Colonic mucosa (tissue), 4 donors: ENCODE measurements at regions not wholly inside any gene's neighbourhood (a gene's known extent, or its start where the extent isn't known, plus 50 kb on each side); places are given as distances from the start of the nearest gene placed in this dataset.

ENCODE experiments used
- DNase-seq: peaks from one replicate; pipeline ENCODE4 v3.0.0-alpha.2; 2020
- H3K27ac ChIP-seq: fragments of 200-600 bp; one replicate; pipeline ENCODE4 v1.8.0; 2021
- H3K27me3 ChIP-seq: fragments of 200-600 bp; one replicate; pipeline ENCODE4 v1.8.0; 2021
- H3K36me3 ChIP-seq: fragments of 200-600 bp; one replicate; pipeline ENCODE4 v1.8.0; 2021
- H3K4me1 ChIP-seq: fragments of 200-600 bp; one replicate; pipeline ENCODE4 v1.8.0; 2021; ENCODE audit warnings: mild to moderate bottlenecking
- H3K4me3 ChIP-seq: fragments of 200-600 bp; one replicate; pipeline ENCODE4 v1.8.0; 2021
- H3K9ac ChIP-seq, 2 donors: one replicate each; pipeline ENCODE4 v1.7.0; 2013; ENCODE audit warnings: control low read depth in 2 of 2, low read depth in 2 of 2, low read length in 2 of 2
- H3K9me3 ChIP-seq: fragments of 200-600 bp; one replicate; pipeline ENCODE4 v1.8.0; 2021
- intact Hi-C: fragments of 100-400 bp; cut with DNase I; formaldehyde crosslinking; loops from one replicate; pipeline ENCODE4 v1.14.1; 2022
- TF ChIP-seq, protein P1 (sequence below): fragments of 200-600 bp; IDR thresholded peaks from one replicate; pipeline ENCODE4 v1.8.0; 2022; ENCODE audit warnings: antibody characterized with exemption, mild to moderate bottlenecking
- donor health status: healthy.
- donor health status: DM: no; HTN: no; CAD: no.
- donor health status: DM: no; HTN: no; CAD: no.

DNA sequence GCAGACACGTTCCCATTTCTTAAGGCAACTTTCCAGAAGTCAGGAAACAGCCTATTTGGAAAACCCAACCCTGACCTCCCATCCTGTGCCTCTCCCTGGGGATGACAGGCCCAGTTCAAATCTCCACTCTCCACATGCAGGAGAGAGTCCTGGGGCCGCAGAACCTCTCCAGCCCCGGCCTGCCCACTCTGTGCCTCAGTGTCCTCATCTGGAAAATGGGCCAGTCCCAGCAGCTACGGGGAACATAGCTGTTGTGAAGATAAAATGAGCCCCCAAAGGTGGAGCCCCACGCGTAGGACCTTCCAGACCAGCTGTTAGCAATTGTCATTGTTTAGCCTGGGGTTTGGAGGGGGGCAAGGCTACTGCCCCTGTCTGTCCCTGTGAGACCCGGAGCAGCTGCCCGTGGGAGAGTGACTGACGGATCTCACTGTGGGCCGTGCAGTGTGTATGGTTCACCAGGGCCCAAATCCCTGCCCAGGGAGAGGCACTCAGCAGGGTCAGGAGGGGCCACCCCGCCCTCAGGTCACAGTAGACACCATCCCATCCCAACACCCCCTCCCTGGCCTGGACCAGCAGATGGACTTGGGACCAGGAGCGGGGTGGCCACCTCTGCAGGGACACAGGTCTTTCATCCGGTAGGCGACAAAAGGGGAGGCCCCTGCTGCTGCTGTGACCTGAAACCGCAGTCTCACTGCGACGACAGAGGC lies 145.9 kb downstream of the CTTN start:
- no peak overlapping the region for H3K27ac ChIP-seq
- H3K9me3 ChIP-seq, result no peaks in the 10 kb centered on the region
- TF ChIP-seq, protein P1, sequence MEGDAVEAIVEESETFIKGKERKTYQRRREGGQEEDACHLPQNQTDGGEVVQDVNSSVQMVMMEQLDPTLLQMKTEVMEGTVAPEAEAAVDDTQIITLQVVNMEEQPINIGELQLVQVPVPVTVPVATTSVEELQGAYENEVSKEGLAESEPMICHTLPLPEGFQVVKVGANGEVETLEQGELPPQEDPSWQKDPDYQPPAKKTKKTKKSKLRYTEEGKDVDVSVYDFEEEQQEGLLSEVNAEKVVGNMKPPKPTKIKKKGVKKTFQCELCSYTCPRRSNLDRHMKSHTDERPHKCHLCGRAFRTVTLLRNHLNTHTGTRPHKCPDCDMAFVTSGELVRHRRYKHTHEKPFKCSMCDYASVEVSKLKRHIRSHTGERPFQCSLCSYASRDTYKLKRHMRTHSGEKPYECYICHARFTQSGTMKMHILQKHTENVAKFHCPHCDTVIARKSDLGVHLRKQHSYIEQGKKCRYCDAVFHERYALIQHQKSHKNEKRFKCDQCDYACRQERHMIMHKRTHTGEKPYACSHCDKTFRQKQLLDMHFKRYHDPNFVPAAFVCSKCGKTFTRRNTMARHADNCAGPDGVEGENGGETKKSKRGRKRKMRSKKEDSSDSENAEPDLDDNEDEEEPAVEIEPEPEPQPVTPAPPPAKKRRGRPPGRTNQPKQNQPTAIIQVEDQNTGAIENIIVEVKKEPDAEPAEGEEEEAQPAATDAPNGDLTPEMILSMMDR, result no peak
- intact Hi-C loops, result no loop called here
- H3K4me1 ChIP-seq, result no peaks in the 10 kb centered on the region
- H3K36me3 ChIP-seq, result no peaks in the 10 kb centered on the region
- DNase-seq, result no peak
- H3K27me3 ChIP-seq, result no peaks in the 10 kb centered on the region
- H3K4me3 ChIP-seq, result no peak overlapping the region
- H3K9ac ChIP-seq, result no peak overlapping the region

DNA sequence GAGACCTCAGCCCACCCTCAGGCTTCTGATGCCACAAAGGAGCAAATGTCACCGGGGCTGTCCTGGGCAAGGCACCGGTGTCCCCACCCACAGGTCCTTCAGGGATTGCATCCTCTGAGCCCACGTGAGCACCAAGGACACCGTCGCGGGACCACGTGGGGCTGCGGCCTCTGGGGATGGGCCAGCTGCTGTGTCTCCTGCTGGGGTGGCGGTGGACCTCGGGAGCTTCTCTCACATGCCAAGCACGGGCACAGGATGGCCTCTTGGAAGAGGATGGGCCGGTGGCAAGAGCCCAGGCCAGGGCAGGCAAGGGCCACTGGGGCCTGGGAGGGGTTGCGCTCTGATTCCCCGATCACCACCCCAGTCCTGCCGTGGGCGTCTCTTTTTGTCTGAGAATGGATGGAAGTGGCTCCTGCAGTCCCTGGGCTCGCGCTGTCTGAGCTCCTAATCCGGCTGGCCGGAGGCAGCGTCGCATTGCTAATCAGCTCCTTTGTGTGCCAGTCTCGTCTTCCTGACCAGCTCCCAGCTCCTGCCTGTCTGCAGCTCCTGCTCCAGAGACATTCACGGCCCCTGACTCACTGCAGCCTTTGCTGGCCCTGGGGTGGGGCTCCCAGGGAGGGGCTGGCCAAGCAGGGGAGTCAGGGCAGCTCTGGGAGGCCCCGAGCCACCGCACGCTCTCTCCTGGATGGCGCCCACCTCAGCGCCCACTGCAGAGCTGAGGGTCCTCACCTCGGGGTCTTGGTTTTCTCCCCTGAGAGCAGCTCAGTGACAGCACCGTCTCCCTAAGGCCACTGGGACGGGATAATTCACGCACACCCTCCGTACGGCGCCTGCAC lies 146.7 kb downstream of the CTTN start:
- Histone ChIP-seq H3K4me3 (no peak overlapping the region), H3K9ac (no peak overlapping the region), H3K36me3 (no peaks in the 10 kb centered on the region), H3K27me3 (no peaks in the 10 kb centered on the region), H3K4me1 (no peaks in the 10 kb centered on the region), H3K27ac (no peak overlapping the region), H3K9me3 (no peaks in the 10 kb centered on the region)
- intact Hi-C loops, result no loop called here
- DNase-seq, result no peak
- TF ChIP-seq, protein P1, result no peak

DNA sequence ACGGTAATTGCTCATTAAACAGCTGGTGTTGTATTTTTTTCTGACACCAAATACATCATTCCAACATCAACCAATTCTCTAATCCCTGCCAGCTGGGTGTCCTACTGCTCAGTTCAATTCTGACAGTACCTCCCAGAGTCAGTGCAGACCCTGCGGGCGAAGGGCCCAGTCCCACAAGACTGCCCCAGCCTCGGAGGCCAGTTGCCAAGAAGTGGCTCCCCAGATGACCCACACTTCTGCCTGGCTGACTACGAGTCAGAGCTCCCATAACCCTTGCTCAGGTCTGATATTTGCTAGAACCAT lies 147.2 kb downstream of the CTTN start:
- no peak for DNase-seq
- no peaks in the 10 kb centered on the region for H3K4me1 ChIP-seq
- no peaks in the 10 kb centered on the region for H3K9me3 ChIP-seq
- no peak overlapping the region for H3K9ac ChIP-seq
- H3K36me3 ChIP-seq, result no peaks in the 10 kb centered on the region
- H3K27ac ChIP-seq, result no peak overlapping the region
- TF ChIP-seq, protein P1, result no peak
- H3K27me3 ChIP-seq, result no peaks in the 10 kb centered on the region
- no peak overlapping the region for H3K4me3 ChIP-seq
- intact Hi-C loops, result no loop called here

DNA sequence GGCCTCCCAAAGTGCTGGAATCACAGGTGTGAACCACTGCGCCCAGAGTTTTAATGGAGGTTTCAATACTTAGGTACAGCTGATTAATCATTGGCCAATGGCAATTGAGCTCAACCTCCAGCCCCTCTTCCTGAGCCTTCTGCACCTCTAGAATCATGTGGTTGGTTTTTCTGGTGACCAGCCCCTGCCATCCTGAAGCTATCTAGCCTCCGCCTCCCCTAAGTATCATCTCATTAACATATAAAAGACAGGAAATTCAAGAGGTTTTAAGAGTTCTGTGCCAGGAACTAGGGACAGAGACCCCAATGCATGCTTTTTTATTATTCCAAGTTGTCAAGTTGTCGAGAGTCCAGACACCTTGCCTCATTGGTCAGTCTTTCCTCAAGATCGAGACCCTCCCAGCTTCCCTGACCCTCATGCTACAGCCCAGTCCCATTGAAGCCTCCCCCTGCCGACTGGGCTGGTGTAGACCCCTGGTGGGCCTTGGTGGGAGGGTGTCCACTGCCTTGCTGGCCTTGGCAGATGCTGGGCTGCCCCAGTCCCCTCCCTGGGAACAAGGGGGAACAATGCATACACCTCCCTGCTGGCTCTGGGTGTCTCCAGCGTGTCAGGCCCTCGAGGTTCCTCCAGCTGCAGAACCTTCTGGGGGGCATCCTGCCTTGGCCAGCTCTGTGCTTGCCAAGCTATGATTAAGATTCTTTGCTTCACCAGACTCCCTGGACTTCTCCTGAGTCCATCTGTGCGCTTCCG lies 148.0 kb downstream of the CTTN start:
- H3K4me1 ChIP-seq, result no peaks in the 10 kb centered on the region
- H3K4me3 ChIP-seq, result no peak overlapping the region
- no peaks in the 10 kb centered on the region for H3K27me3 ChIP-seq
- TF ChIP-seq, protein P1, result no peak
- H3K36me3 ChIP-seq, result no peaks in the 10 kb centered on the region
- intact Hi-C loops, result no loop called here
- H3K9me3 ChIP-seq, result no peaks in the 10 kb centered on the region
- no peak for DNase-seq
- no peak overlapping the region for H3K27ac ChIP-seq
- no peak overlapping the region for H3K9ac ChIP-seq

DNA sequence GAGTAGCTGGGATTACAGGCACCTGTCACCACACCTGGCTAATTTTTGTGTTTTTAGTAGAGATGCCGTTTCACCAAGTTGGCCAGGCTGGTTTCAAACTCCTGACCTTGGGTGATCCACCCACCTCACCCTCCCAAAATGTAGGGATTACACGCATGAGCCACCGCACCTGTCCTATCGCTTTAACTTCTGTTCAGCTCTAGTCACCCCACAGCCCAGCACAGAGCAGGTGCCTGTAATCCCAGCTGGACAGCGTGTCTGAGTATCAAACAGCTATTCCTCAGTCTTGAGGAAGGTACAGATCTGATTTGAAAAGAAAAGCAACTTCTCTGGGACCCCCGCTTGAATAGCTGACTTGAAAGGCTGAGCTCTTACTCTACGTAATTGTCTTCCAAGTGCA lies 149.1 kb downstream of the CTTN start:
- TF ChIP-seq, protein P1, result no peak
- Histone ChIP-seq H3K4me1 (no peaks in the 10 kb centered on the region), H3K4me3 (no peak overlapping the region), H3K9me3 (no peaks in the 10 kb centered on the region), H3K27ac (no peak overlapping the region), H3K9ac (no peak overlapping the region), H3K27me3 (no peaks in the 10 kb centered on the region), H3K36me3 (no peaks in the 10 kb centered on the region)
- intact Hi-C loops, result no loop called here
- no peak for DNase-seq
